HG03135 (cell line): ENCODE measurements at regions not wholly inside any gene's neighbourhood (a gene's known extent, or its start where the extent isn't known, plus 50 kb on each side); places are given as distances from the start of the nearest gene placed in this dataset.
"Not testable (repeated sequence)": the region's sequence is repeated elsewhere in the genome, so short reads cannot be mapped to it uniquely, and the experiment has no call there.

ENCODE experiments used
- ATAC-seq: cut with Tn5 transposase; IDR thresholded peaks from one replicate; pipeline ENCODE4 v1.9.1; 2021; ENCODE audit warnings: mild to moderate bottlenecking, moderate library complexity; ENCODE audit not compliant: unreplicated experiment

DNA sequence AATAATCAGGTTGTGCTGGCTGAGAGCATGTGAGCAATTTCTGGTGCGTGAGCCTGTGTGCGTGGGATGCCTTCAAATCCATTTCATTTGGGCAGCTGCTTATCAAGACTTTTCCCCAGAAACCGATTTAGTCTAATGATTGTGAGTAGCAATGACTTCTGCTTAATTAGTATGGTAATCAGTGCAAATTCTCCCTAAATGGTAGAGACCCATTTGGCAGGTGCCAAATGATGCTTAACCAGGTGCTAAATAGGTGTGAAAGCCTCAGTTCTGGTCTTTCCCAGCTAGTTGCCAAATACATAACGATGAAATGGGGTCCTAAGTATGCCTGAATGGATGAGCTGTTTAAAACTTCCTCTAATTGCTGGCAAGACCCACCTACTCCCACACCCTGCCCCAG, 248.4 kb upstream of the CCDC196 start:
- no peak for ATAC-seq

DNA sequence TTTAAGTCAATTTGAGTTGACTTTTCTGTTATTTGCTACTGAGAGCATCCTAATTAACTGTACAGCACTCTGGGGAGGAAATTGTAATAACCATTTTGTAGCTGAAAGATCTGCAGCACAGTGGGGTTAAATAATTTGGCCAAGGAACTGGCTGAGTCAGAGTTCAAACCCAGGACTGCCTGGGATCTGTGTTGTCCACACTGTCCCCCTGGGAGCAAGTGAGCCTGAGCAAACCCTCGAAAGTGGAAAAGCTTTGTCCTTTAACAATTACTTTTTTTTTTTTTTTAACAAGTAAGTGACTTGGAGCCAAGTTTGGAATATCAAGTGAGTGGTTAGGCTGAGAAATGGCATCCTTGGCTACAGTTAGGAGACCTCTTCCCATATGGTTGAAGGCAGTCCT, 247.2 kb upstream of the CCDC196 start:
- ATAC-seq = no peak

DNA sequence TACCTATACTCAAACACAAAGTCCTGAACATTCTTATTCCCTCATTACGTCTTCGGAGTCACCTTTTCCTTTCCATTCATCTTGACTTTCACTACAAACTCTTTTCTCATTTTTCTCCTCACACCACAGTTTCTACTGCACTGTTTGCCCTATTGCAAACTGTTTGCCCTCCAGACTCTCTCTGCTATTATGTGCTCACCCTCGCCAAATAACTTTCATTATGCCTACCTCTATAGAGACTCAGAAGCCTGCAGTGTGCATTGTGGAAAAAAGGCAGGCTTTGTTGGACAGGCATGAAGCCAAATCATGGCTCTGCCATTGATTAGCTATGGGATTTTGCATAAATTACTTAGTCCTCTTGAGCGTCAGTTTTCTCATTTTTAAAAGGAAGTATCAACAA, 246.6 kb upstream of the CCDC196 start:
- ATAC-seq = no peak

DNA sequence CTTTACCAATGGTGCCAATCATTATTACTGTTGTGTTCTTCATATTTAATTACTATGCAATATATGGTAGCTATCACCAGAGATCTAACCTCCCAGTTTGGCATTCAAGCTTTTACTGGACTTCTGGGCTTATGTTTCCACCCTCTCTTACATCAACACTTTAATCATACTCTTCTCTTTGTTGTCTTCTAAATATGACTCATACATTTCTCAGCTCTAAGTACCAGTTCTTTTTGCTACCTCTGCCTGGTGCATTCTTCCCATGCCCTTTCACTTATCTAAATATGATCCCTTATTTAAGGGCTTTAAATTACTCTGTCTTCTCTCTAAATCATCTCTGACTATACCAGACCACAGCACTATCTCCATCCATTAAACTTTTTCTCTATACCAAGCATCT, 246.1 kb upstream of the CCDC196 start:
- no peak for ATAC-seq

DNA sequence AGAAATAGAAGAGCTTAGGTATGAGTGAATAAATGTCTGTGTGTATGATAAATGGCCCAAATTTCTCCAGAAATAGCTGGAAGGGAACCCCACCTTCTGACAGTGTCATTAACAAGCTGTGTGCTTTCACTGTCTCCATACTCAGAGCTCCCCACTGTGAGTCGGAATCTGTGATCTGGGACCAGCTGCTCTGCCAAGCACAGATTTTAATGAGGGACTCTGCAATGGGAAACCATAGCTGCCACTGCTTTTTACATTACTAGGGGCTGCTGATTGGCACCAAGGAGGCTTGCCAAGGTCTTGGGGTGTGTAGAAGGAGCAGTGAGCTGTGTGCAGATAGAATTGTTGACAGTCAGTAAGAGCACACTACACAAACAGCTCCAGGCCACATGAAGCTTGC, 244.2 kb upstream of the CCDC196 start:
- ATAC-seq = no peak

DNA sequence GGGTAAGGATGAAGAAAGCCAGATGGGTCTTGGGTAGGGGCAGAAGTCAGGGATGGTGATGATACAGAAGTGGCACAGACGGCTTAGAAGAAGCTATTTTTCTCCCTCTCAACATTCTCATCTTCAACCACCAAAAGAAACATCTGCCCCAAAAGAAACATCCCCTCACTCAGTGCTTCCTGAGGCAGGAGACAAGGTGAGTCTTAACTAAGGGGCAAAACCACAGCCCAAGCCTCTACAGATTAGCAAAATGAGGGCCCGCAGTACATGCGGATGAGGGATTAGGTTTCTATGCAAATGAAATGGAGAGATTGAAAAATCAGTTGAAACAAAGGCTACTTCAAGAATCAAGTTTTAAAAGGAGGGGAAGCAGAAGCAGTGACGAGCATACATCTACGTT, 241.3 kb upstream of the CCDC196 start:
- ATAC-seq = no peak

DNA sequence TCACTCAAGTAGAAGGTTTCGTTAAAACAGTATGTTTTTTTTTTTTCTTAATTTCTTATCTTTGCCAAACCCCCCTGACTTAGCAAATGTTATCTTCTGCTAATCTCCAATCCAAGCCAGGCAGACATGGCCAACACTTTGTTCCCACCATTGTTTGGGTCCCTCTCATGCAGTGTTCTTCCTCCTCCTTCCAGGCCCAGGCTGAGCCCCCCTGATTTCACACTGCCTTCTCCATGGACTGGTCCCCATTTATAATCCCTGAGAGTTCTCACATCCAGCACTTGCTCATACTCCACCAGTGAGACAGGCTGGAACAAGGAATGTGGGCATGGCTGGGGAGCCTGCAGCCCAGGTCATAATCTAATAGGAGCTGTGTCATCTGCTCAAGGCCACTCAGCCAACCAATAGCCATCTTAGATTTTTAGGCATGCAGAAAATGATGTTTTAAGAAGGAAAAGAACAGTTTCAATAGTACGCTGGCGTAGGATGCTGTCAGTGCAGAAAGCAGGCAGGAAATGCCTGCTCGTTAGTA, 238.4 kb upstream of the CCDC196 start:
- ATAC-seq = no peak

DNA sequence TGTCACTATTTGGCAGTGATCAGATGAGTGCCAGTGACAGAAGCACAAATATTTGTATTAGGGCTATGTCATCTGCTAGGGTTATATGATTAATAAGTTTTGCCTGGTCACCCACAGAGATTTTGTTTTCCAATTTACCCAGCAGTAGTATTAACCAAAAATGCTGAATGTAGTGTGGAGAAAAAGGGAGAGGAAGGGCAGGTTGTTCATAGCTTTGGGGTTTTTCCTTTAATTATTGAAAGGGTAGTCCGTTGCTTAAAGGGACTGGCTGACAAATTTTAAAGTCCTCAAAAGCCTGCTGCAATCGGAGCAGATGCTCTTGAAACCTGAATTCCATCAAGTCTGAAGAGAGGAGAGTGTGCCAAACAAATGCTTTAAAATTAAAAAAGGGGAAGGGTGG, 237.9 kb upstream of the CCDC196 start:
- ATAC-seq = no peak

DNA sequence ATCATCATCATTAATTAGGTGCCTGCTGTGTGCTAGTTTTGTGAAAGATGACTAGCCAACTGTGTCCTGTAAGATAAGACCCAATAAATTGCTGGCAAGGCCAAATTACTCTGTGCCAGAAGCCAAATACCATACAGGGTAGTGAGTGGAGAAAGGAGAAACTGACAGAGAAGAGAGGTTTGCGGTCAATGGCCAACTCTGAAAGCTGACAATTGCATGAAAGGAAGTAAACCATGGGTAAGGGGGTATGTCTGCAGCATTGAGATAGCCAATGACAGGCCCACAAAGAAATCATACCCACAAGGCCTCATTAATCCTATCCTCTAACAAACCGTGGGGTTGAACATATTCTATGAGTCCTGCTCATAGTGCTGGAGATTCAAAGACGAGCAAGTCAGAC, 236.6 kb upstream of the CCDC196 start:
- no peak for ATAC-seq

DNA sequence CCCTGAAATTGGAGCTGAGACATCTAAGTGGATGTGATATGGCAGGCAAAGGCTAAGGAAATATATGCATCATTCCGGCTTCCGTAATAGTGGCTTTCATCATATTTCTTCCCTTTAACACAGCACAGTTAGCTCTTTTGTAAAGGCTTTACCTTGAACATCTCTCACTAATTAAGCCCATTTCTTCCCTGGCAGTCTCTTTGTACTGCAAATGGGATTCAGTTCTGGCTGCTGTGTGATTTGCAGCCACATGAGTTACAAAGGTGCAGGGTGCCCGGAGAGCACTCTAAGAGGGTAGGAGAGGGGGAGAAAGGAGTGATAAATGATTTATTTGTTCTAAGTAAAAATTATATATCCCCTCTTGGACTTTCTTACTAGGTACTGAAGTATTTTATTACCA, 232.1 kb upstream of the CCDC196 start:
- ATAC-seq = no peak

DNA sequence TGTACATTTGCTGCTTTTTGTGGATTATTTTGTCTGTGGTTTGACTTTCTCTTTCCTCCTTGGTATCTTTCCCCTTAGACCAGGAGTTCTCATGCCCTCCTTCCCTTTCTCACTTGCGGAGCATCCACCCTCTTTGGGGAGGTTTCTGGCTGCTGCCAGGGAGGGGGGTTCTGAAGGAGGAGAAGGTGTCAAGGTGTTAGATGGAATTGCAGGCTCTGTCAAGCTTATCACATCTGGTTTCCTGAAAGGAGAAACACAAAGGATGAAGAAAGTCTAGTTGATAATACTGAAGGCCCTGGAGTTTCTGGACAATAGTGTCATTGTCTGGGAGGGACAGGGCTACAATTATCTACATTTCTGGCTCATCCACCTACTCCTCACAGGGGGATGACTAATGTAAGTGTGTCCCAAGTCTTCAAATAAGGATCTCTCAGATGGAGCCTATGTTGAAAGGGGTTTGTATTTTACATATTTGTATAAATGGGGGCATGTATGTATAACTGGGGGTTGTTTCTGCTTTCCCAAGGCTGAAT, 217.3 kb upstream of the CCDC196 start:
- no peak for ATAC-seq

DNA sequence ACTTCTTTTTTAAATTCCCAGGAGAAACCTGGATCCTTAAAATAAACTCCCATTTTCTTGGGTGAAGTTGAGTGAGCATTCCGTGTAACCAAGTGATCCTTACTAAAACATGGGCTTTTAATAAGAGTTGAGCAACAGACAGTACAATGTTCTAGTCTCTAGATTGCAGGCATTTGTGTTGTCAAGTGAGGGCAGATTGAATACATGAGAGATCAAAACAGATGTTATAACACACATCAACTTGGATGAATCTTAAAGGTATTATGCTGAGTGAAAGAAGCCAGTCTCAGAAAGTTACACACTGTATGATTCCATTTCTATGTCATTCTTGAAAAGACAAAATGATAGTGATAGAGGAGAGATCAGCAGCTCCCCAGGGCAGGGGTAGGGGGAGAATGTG, 213.9 kb upstream of the CCDC196 start:
- no peak for ATAC-seq

DNA sequence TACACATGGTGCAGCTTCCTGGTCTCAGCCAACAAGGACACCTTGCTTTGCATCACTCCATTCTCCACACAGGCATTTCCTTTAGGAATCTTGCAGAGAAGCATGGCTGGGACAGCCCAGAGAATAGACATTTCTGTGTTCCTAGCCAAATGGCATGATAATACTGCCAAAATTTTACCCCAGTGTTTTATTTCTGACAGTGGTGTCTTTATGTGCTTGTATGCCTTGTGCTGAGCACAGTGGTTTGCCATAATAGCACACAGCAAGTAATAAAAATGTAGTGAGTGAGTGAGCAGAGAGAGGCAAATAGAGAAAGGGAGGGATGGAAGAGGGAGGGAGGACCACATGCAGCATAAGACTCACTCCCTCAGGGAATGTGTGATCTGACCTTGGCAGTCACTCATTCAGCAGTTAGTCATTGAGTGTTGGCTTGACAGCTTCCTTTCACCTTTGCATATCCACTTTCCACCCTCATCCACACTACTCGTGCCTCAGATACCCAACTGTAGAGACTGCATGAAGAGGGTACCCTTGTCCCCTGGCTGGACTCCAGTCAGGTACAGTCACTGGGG, 212.8 kb upstream of the CCDC196 start:
- no peak for ATAC-seq

DNA sequence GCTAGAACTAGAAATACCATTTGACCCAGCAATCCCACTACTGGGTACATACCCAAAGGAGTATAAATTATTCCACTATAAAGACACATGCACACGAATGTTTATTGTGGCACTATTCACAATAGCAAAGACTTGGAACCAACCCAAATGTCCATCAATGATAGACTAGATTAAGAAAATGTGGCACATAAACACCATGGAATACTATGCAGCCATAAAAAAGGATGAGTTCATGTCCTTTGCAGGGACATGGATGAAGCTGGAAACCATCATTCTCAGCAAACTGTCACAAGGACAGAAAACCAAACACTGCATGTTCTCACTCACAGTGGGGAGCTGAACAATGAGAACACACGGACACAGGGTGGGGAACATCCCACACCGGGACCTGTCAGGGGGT, 207.8 kb upstream of the CCDC196 start:
- ATAC-seq = not testable (repeated sequence)

DNA sequence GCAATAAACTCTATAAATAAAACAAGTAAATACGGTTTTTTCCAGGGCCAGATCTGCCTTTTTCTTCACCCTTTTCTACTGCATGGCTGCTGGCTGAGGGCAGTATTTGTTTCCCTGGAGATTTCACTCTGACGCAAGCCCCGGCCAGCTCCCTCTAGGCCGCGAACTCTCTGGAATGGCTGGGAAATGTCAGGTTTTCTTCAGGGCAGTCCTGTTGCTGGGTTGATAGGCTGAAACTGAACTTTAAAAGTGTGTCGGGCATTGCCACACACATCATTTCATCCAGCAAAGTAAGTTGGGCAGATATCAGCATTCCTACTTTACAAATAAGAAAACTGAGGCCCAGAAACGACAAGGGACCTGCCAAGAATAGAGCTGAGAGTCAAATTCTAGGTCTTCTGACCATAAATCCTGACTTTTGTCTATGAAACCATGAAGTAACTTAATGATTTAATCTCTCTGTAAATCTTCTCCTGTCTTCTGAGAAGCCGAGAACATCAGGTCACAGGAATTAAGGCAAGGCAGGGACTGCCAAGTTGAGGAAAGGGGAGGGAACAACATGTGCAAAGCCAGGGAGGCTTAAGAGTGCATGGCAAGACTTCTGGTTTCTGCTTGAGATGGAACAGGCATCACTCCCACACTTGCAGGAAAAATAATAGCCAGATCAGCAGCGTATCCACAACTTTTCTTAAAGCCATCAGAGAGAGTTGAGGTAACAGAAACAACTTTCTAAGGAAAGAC, 205.0 kb upstream of the CCDC196 start:
- no peak for ATAC-seq

DNA sequence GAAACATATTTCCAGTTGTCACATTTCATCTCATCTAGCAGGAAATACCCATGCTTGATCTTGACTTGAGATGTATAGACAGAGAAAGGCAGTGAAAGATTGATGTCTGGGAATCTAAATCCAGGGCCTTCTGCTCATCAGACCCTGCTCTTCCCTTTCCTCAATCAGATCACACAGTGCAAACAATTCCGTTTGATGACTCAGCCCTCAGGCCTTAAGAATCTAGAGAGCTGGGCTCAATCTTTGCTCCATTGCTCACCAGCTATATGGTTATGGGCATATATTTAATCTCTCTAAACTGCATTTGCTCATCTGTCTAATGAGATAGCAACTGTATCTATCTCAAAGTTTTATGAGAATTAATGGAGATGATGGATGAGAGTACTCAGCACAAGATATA, 201.8 kb upstream of the CCDC196 start:
- no peak for ATAC-seq

DNA sequence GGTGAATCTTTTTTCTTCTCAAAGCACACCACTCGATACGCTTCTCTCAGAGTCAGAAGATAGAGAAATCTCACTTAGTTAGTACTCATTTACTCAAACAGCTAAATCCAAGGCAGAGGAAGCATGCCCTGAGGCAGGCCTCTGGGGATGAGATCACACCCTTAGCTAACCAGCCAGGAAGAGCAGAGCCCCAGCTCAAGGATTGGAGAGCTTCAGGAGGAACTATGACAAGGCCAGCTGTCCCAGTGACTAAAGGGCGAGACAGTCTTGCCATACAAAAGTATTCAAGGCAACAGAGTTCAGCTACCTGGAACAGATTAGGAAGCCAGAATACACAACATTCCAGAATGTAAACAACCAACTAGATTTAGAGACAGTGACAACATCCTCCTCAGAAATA, 197.7 kb upstream of the CCDC196 start:
- no peak for ATAC-seq

DNA sequence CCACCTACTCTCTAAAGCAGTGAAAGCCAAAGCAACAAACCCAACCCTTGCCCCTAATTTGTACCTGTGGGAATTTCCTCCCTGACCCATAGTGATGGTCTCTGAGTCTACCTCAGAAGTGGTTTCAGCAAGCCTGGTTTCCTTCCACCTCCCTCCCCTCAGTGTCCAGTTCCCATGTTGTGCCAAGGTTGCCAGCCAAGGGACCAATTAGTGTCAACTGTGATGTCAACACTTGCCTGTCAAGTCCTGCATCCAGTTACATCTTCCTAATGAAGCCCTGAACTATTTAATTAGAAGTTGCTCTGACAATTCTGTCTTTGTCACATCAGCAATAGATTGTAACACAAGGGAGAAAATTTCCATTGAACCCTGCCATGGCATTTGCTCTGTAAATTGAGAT, 194.4 kb upstream of the CCDC196 start:
- ATAC-seq = no peak

DNA sequence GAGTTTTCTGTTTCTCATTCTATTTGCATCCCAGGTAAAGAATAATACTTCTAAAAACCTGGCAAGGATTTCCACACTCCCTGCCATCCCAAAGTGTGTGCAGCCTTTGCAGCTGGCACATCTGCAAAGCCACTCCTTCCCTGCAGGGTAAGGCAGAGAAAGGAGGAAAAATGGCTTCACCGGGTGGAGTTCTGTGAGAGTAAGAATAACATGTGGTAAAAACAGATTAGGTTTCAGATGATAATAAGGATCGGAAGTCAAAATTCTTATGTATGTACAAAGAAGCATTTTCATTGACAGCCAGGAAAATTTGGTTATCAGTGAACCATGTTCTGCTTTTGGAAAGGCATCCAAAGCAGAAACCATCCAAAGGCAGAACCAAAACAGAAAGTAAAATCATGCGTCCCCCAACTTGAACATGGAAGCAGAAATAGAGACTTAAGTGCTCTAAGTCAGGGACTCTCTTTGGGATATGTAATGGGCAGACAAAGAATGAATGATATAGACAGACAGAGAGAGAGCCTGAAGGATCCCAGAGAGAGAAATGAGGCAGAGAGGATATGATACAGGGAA, 192.6 kb upstream of the CCDC196 start:
- no peak for ATAC-seq

DNA sequence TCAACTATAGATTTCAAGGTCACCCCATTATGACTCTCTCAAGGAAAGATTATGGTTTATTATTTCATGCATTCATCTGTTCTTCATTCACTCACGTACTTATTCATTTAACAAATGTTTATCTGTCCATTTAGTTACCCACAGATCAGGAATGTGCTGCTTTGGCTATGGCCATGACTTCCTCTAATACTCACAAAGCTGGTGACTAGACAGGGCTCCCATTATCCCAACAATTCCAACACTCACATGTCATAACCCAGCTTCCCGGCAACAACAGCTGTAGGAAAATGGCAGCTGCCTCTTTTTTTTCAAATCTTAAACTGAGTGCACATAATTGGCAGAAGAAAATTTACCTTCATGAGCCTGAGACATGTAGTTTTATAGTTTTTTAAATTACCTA, 190.8 kb upstream of the CCDC196 start:
- ATAC-seq = no peak

DNA sequence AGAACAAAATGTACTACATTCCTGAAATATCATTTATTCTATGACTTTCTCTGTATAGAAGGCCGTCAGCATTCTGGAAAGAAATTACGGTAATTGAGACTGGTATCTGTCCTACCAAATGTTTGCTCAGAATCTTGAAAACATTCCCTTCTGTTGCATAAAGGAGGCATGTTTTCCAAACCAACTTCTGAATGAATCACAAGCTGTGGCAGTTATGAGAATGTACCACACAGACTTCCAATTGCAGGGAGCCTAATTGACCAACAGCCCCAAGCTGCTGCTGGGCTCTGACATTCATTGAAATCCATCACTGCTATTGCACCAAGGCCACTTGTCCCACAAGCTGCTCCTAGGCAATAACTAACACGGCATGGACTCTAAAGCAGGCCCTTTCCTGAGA, 185.3 kb upstream of the CCDC196 start:
- no peak for ATAC-seq

DNA sequence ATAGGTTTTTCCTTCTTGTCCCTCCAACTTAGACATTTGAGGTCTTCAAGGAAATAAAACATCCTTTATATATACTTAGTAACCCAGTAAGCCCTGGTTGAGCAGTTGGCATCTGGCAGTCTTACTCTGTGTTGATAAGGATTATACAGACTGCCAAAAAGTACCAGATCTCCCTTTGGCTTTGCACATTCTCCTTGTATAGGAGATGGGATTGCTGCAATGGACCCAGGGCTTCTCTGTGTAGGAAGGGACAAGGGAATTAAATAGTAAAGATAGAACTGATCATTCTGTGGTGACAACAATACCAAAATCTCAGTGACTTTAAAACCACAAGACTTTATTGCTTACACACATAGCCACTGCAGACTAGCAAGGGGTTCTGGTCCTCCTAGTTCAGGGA, 180.1 kb upstream of the CCDC196 start:
- no peak for ATAC-seq
